Hepatocyte (in vitro differentiated cells): ENCODE measurements at regions not wholly inside any gene's neighbourhood (a gene's known extent, or its start where the extent isn't known, plus 50 kb on each side); places are given as distances from the start of the nearest gene placed in this dataset.

Source experiments
- DNase-seq: peaks from one replicate; pipeline ENCODE4 v3.0.0-alpha.2; 2016; ENCODE audit warnings: low spot score
- H2AFZ ChIP-seq: fragments of 200-600 bp; sonication (generic); 2 replicates; pipeline ENCODE4 v1.6.0; 2016; ENCODE audit warnings: antibody characterized with exemption, mild to moderate bottlenecking
- H3K27ac ChIP-seq: fragments of 200-600 bp; sonication (generic); 2 replicates; pipeline ENCODE4 v1.5.1; 2016; ENCODE audit warnings: mild to moderate bottlenecking
- H3K27me3 ChIP-seq: fragments of 200-600 bp; sonication (generic); 2 replicates; pipeline ENCODE4 v1.6.1; 2016
- H3K36me3 ChIP-seq: fragments of 200-600 bp; sonication (generic); replicated peaks from 2 replicates; pipeline ENCODE4 v1.5.1; 2016; ENCODE audit warnings: low read depth; ENCODE audit not compliant: insufficient read depth
- H3K4me1 ChIP-seq: fragments of 200-600 bp; sonication (generic); 2 replicates; pipeline ENCODE4 v1.5.1; 2016; ENCODE audit warnings: mild to moderate bottlenecking, moderate library complexity; ENCODE audit not compliant: insufficient read depth
- H3K4me2 ChIP-seq: fragments of 200-600 bp; sonication (generic); 2 replicates; pipeline ENCODE4 v1.6.0; 2016
- H3K4me3 ChIP-seq: fragments of 200-600 bp; sonication (generic); 2 replicates; pipeline ENCODE4 v1.5.1; 2016; ENCODE audit warnings: mild to moderate bottlenecking
- H3K79me2 ChIP-seq: fragments of 200-600 bp; sonication (generic); 2 replicates; pipeline ENCODE4 v1.6.0; 2017; ENCODE audit warnings: mild to moderate bottlenecking
- H3K9me2 ChIP-seq: fragments of 200-600 bp; sonication (generic); replicated peaks from 2 replicates; pipeline ENCODE4 v1.6.0; 2017; ENCODE audit warnings: mild to moderate bottlenecking; ENCODE audit not compliant: insufficient read depth
- H3K9me3 ChIP-seq: fragments of 200-600 bp; sonication (generic); 2 replicates; pipeline ENCODE4 v1.5.1; 2016; ENCODE audit warnings: low read depth, mild to moderate bottlenecking
- H4K20me1 ChIP-seq: fragments of 200-600 bp; sonication (generic); 2 replicates; pipeline ENCODE4 v1.6.0; 2016; ENCODE audit warnings: mild to moderate bottlenecking; ENCODE audit not compliant: insufficient read depth, poor library complexity, severe bottlenecking
- CTCF ChIP-seq: fragments of 200-600 bp; sonication (generic); IDR thresholded peaks from 2 replicates; pipeline ENCODE4 v1.5.1; 2016; ENCODE audit warnings: antibody characterized with exemption, mild to moderate bottlenecking; ENCODE audit not compliant: poor library complexity
- EZH2 ChIP-seq: fragments of 200-600 bp; sonication (generic); IDR thresholded peaks from 2 replicates; pipeline ENCODE4 v1.6.1; 2016; ENCODE audit warnings: antibody characterized with exemption, mild to moderate bottlenecking, borderline replicate concordance
- EZH2phosphoT487 ChIP-seq: fragments of 200-600 bp; sonication (generic); IDR thresholded peaks from one replicate; pipeline ENCODE4 v1.6.1; 2018; ENCODE audit warnings: antibody characterized with exemption, mild to moderate bottlenecking, low read depth, moderate library complexity; ENCODE audit not compliant: unreplicated experiment, severe bottlenecking
- WGBS: methylation state at CpG from one replicate; pipeline ENCODE4 v1.1.6; 2016; ENCODE audit warnings: low lambda C conversion rate; ENCODE audit errors: missing lambda C conversion rate; 5-methylcytosine and 5-hydroxymethylcytosine counted together

DNA sequence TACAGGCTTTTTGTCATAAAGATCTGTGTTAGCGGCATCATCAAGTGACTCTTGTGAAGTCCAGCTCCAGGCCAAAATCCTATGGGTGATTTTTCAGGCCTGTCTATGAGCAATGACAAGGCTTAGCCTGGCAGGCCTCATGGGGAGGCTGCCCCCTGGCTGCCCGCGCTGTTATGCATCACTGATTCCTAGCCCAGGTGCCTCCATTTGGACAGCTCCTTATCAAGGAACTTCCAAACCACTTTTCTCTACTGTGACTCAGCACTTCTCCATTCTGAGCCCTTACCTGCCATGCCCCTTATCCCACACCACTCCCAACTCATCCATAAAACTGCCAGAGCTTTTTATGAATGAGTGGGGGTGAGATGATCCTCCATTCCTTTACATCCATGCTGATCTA is 91.5 kb upstream of the C3orf80 start:
- Histone ChIP-seq H2AFZ (no peak overlapping the region), H3K36me3 (no peaks in the 10 kb centered on the region), H3K27ac (no peak overlapping the region)

GRCh38 chr3:160134454-160134853 is 90.8 kb upstream of the C3orf80 start:
- DNase-seq: no peak
- Histone ChIP-seq H3K27me3 (no peaks in the 10 kb centered on the region), H4K20me1 (no peaks in the 10 kb centered on the region), H3K9me3 (no peaks in the 10 kb centered on the region), H3K79me2 (no peaks in the 10 kb centered on the region), H2AFZ (no peak overlapping the region), H3K4me1 (no peaks in the 10 kb centered on the region), H3K36me3 (no peaks in the 10 kb centered on the region), H3K27ac (no peak overlapping the region), H3K9me2 (no peaks in the 10 kb centered on the region), H3K4me3 (no peak overlapping the region), H3K4me2 (no peak overlapping the region)
- WGBS: 81% methylated on average over 4 of the region's 4 CpGs
- TF ChIP-seq EZH2: no peak
- TF ChIP-seq CTCF: no peak
- no peak for TF ChIP-seq EZH2phosphoT487

More for the DNA sequence above, 91.5 kb upstream of the C3orf80 start:
- Histone ChIP-seq H3K27me3 (no peaks in the 10 kb centered on the region), H3K9me3 (no peaks in the 10 kb centered on the region), H3K79me2 (no peaks in the 10 kb centered on the region), H3K4me3 (no peak overlapping the region), H3K4me2 (no peak overlapping the region), H3K4me1 (no peaks in the 10 kb centered on the region), H4K20me1 (no peaks in the 10 kb centered on the region), H3K9me2 (no peaks in the 10 kb centered on the region)
- DNase-seq: no peak
- TF ChIP-seq EZH2phosphoT487 (no peak), CTCF (peak; percentile 24)
- 81% methylated on average over 3 of the region's 3 CpGs for WGBS

DNA sequence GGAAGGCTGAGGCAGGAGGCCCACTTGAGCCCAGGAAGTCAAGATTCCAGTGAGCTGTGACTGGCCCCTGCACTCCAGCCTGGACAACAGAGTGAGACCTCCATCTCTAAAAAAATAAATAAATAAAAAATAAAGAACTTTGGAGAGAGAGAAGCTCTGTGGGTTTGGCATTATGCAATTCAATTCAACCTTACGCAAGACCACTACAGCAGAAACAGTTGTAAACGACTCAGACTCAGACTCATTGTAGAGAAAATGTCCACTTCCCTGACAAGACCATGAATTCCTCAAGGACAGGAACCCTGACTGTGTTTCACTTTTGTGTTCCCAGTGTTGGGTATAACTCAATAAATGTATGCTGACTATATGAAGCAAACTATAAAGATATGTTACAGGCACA is 90.3 kb upstream of the C3orf80 start:
- DNase-seq: no peak
- no peaks in the 10 kb centered on the region for H3K9me2 ChIP-seq
- no peaks in the 10 kb centered on the region for H3K9me3 ChIP-seq
- 64% methylated on average over 2 of the region's 2 CpGs for WGBS
- H3K27ac ChIP-seq: no peak overlapping the region
- H3K27me3 ChIP-seq: no peaks in the 10 kb centered on the region
- no peaks in the 10 kb centered on the region for H3K4me1 ChIP-seq
- no peaks in the 10 kb centered on the region for H3K79me2 ChIP-seq
- no peaks in the 10 kb centered on the region for H3K36me3 ChIP-seq
- H4K20me1 ChIP-seq: no peaks in the 10 kb centered on the region
- no peak overlapping the region for H3K4me3 ChIP-seq
- no peak overlapping the region for H2AFZ ChIP-seq
- TF ChIP-seq CTCF: no peak
- no peak for TF ChIP-seq EZH2phosphoT487
- TF ChIP-seq EZH2: no peak
- H3K4me2 ChIP-seq: no peak overlapping the region

DNA sequence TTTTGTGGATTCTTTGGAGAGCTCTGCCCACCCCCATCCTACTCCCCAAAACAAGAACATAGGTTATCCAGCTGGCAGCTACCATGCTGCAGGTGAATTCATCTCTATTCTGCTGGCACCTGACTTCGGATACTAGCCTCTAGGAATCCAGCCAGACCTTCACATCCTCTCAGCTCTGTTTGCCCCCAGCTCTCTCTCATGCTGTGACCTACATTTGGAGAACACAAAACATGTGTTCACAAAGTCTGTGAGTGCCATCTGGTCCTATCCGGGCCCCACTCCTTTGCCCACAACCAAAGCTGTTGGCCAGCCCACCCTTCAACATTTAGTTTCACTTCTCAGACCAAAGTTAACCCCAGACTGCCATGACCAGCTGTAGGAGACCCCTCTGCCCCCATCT is 89.4 kb upstream of the C3orf80 start:
- no peak overlapping the region for H3K4me2 ChIP-seq
- H3K9me2 ChIP-seq: no peaks in the 10 kb centered on the region
- H3K4me1 ChIP-seq: no peaks in the 10 kb centered on the region
- H3K4me3 ChIP-seq: no peak overlapping the region
- 91% methylated on average over 2 of the region's 2 CpGs for WGBS
- H3K79me2 ChIP-seq: no peaks in the 10 kb centered on the region
- H3K36me3 ChIP-seq: no peaks in the 10 kb centered on the region
- H4K20me1 ChIP-seq: no peaks in the 10 kb centered on the region
- H3K9me3 ChIP-seq: no peaks in the 10 kb centered on the region
- H3K27ac ChIP-seq: no peak overlapping the region
- H2AFZ ChIP-seq: no peak overlapping the region
- no peak for TF ChIP-seq EZH2
- DNase-seq: no peak
- no peaks in the 10 kb centered on the region for H3K27me3 ChIP-seq
